ENCODE measurements at regions not wholly inside any gene's neighbourhood (a gene's known extent, or its start where the extent isn't known, plus 50 kb on each side); places are given as distances from the start of the nearest gene placed in this dataset.

GRCh38 chr9:135219676-135220600 lies 132.5 kb downstream of the OLFM1 start:
- no peak for DNase-seq (ENCODE audit: low read depth)

GRCh38 chr9:135220601-135221575 lies 133.4 kb downstream of the OLFM1 start:
- no peak for DNase-seq (ENCODE audit: low read depth)

- no peak for DNase-seq (ENCODE audit: low read depth)
Measured at GRCh38 chr9:135221576-135221950, 134.1 kb downstream of the OLFM1 start.

GRCh38 chr9:135221951-135222631 lies 134.6 kb downstream of the OLFM1 start:
- no peak for DNase-seq (ENCODE audit: low read depth)

- DNase-seq (ENCODE audit: low read depth), result no peak
Measured at GRCh38 chr9:135222881-135223760, 135.7 kb downstream of the OLFM1 start.

- no peak for DNase-seq (ENCODE audit: low read depth)
Measured at GRCh38 chr9:135223831-135224230, 136.4 kb downstream of the OLFM1 start.

- DNase-seq (ENCODE audit: low read depth), result no peak
Measured at GRCh38 chr9:135224286-135224877, 136.9 kb downstream of the OLFM1 start.

- no peak for DNase-seq (ENCODE audit: low read depth)
Measured at GRCh38 chr9:135224921-135225541, 137.6 kb downstream of the OLFM1 start.

GRCh38 chr9:135225619-135226228 lies 138.3 kb downstream of the OLFM1 start:
- no peak for DNase-seq (ENCODE audit: low read depth)

GRCh38 chr9:135226369-135227050 lies 139.0 kb downstream of the OLFM1 start:
- no peak for DNase-seq (ENCODE audit: low read depth)

GRCh38 chr9:135227641-135228251 lies 140.3 kb downstream of the OLFM1 start:
- DNase-seq (ENCODE audit: low read depth), result no peak

GRCh38 chr9:135228345-135228982 lies 141.0 kb downstream of the OLFM1 start:
- no peak for DNase-seq (ENCODE audit: low read depth)

GRCh38 chr9:135228983-135229625 lies 141.6 kb downstream of the OLFM1 start:
- no peak for DNase-seq (ENCODE audit: low read depth)

- DNase-seq (ENCODE audit: low read depth), result no peak
Measured at GRCh38 chr9:135229701-135230385, 142.4 kb downstream of the OLFM1 start.

- no peak for DNase-seq (ENCODE audit: low read depth)
Measured at GRCh38 chr9:135230386-135230765, 142.9 kb downstream of the OLFM1 start.

GRCh38 chr9:135230817-135231520 lies 143.5 kb downstream of the OLFM1 start:
- no peak for DNase-seq (ENCODE audit: low read depth)

All from stimulated activated CD8-positive, alpha-beta memory T cell treated with anti-CD3 and anti-CD28 coated beads, Interleukin-7, amount 100 ng/mL, for 24 hours (primary cell).